HG02943 (cell line): ENCODE measurements at regions not wholly inside any gene's neighbourhood (a gene's known extent, or its start where the extent isn't known, plus 50 kb on each side); places are given as distances from the start of the nearest gene placed in this dataset.

Experiments
- ATAC-seq: cut with Tn5 transposase; IDR thresholded peaks from one replicate; pipeline ENCODE4 v1.9.1; 2021; ENCODE audit warnings: mild to moderate bottlenecking, low read depth, moderate library complexity; ENCODE audit not compliant: unreplicated experiment

GRCh38 chr4:136865526-136865925 lies 666.8 kb downstream of the PCDH18 start:
- ATAC-seq = no peak

- ATAC-seq = peak; percentile 88
Measured at GRCh38 chr4:136864604-136865185, 667.6 kb downstream of the PCDH18 start.

DNA sequence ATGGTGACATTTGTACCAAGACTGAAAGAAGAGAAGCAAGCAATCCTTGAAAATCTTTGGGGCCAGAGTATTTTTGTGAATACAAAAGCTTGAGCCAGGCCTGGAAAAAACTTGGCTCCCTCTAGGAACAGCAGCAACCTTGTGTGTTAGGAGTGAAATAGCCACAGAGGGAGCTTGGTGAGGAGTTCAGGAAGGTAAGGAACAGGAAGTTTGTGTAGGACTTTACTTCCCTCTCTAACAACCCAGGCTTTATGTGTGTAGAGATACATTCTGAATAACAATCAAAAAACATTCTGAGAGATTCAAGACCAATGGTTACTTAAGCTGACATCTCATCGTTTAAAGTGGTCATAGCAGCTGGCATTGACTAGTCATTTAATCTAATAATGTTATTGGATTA lies 668.5 kb downstream of the PCDH18 start:
- ATAC-seq = no peak

- no peak for ATAC-seq
Measured at GRCh38 chr4:136862653-136863052, 669.6 kb downstream of the PCDH18 start.

- ATAC-seq = no peak
Measured at GRCh38 chr4:136861091-136861490, 671.2 kb downstream of the PCDH18 start.

DNA sequence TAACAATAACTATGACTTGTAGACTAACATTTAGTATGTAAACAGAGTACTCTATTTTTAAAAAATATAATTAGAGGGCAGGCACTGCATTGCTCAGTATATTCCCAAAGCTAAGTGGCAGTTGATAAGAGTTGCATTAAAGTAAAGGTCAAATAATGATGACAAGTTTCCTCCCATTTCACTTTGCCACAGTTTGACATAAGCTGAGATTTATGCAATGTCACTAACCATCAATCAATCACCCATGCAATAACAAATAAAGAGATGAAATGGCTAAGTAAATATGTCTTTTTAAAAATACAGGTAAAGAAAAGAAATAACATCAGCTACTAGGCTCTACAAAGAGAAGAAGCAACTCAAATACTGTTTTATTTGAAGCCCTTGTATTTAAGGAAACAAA lies 673.4 kb downstream of the PCDH18 start:
- no peak for ATAC-seq

DNA sequence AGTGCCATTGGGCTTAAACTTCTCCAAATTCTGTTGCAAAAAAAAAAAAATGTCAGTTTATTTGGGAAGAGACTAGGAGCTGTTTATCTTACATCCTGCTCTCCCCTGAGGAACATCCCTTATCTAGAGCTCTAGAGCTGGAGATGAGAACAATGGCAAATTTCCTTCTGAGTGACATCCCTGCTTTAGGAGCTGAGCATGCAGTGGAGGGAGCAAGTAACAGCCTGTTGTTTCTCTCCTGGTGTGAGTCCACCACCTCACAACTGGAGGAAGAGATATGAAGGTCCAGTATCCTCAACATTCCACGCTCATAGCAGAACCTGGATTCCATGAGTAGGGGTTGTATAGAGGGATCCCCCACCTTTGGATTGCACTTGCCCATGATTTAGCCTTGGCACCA lies 676.4 kb downstream of the PCDH18 start:
- ATAC-seq = no peak

DNA sequence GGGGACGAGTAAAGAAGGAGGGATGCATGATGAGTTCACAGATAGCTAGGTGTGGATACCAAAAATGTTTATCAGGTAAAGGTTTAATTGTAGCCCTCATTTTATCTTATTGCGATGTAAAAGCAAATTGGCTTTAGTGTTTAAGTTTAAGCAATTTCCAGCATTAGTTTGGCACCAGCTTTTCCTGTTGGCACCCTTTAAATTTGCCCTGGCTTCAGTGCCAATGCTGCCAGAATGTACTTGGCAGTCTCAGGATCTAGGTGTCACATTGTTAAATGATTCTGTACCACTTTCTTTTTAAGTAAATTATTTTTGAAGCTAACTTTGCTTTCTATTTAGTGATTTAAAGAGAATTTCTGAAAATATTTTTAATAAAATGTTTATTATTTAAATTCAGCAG lies 681.8 kb downstream of the PCDH18 start:
- no peak for ATAC-seq

DNA sequence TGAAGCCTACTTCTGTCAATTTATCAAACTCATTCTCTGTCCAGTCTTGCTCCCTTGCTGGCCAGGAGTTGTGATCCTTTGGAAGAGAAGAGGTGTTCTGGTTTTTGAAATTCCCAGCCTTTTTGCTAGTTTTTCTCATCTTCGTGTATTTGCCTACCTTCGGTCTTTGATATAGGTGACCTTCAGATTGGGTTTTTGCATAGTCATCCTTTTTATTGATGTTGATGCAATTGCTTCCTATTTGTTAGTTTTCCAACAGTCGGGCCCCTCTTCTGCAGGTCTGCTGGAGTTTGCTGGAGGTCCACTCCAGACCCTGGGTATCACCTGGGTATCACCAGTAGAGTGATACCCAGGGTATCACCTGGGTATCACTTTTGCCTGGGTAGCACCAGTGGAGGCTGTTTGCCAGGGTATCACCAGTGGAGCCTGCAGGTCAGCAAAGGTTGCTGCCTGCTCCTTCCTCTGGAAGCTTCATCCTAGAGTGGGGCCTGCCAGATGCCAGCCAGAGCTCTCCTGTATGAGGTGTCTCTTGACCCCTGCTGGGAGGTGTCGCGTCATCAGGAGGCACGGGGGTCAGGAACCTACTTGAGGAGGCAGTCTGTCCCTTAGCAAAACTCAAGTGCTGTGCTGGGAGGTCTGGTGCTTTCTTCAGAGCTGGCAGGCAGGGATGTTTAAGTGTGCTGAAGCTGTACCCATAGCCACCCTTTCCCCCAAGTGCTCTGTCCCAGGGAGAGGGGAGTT lies 684.2 kb downstream of the PCDH18 start:
- ATAC-seq = no peak

- peak; percentile 84 for ATAC-seq
Measured at GRCh38 chr4:136841526-136841925, 690.8 kb downstream of the PCDH18 start.

- ATAC-seq = no peak
Measured at GRCh38 chr4:136838607-136839006, 693.7 kb downstream of the PCDH18 start.

DNA sequence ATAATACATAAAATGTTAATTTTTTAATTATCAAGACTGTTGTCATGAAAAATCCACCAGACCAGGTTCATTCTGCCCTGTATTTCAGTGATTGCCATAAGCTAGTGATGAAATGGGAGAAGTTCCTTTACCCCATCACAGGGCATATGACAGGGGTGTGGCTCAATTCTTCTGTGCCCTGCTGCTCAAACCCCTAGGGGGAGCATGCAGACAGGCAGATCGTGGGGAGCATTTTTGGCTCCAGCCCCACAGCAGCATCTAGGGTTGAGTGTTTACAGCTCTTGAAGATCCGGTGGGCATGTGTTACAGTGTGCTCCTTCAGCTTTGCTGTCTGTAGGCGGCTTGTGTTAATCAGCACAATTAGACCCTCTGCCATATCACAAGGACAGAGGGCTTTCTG lies 700.7 kb downstream of the PCDH18 start:
- ATAC-seq = no peak

DNA sequence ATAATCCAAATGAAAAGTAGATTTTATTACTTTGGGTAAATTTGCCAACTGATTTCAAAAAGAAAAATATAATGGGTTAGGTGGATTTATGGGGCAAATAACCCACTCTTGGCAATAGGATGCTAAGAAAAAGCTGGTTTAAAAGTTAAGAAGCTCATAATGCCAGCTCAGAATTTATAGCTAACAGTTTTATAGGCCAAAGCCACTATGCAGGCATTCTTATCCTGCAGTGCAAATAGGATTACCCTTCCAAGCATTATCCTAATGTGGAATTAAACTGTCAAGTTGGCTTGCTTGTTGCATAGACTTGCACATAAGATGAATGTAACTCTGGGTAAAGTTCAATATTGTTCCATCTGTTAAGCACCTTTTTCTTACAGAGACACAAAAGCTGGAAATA lies 703.0 kb downstream of the PCDH18 start:
- ATAC-seq = no peak

GRCh38 chr4:136823020-136823419 lies 709.3 kb downstream of the PCDH18 start:
- ATAC-seq = no peak

DNA sequence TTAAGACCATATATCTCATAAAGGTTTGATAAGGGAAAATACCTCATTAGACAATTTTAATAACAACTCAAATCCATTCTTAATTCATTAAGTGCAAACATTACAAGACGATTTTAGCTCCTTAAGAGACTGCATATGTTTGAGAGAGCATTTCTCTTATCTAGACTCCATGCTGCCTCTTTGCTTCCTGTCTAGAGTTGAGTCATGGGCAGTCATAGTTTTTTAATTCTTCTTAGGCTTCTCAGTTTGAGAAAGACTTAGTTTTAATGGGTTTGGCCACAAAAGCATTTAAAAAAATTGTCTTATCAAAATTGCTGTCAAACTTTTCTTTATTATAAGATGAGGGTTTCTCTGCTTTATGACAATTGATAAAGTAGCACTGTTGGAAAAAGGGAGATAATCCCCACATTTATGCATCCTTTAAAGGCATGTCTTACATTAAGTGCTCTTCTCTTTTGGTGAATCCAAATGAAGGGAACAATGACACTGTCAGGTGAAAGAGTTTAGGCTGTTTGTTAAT lies 713.4 kb downstream of the PCDH18 start:
- no peak for ATAC-seq

- ATAC-seq = no peak
Measured at GRCh38 chr4:136812100-136812880, 720.0 kb downstream of the PCDH18 start.

DNA sequence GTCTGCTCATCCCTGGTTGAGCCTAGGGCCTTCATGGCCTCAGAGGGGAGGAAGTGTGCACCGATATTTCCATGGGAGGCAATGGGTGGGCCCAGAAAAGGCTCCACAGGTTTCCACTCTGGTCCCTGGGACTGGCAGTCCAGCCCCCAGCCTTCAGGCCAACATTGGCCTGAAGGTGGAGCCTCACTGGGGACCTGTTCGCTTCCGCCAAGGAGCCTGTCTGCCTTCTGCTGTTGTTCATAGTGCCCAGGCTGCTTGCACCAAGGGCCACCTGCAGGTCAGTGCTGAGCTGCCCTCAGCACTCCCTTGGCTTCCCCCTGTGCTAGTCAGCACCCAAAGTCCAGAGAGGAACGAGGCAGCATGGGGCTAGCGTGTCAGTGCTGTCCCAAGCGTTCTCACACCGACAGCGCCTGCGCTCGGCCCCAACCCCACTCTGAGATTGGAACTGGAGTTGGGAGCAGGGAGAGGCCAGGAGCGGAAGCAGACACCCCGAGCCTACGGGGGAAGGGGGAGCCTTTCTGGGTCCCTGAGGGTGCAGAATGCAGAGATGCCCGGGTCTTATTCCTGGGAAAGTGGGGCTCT lies 720.7 kb downstream of the PCDH18 start:
- ATAC-seq = no peak

GRCh38 chr4:136810626-136811025 lies 721.7 kb downstream of the PCDH18 start:
- ATAC-seq = no peak

DNA sequence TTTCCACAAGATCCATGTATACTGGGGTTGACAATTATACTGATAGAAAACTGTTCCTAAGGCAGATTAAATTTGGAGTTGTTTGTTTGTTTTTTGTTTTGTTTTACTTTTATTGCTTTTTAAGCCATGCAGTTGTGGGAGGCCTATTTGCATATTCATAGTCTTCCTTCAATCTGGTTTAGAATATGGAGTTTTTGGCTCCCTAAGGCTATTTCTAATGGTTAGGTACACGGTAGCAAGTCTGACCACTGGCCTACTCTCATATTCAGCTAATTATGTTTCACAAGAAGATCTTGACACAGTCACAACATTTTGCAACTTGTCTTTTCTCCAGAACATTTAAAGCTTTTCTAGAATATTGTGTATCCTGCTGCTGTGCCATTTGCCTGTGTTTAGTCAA lies 725.5 kb downstream of the PCDH18 start:
- no peak for ATAC-seq

GRCh38 chr4:136805617-136806016 lies 726.7 kb downstream of the PCDH18 start:
- no peak for ATAC-seq

DNA sequence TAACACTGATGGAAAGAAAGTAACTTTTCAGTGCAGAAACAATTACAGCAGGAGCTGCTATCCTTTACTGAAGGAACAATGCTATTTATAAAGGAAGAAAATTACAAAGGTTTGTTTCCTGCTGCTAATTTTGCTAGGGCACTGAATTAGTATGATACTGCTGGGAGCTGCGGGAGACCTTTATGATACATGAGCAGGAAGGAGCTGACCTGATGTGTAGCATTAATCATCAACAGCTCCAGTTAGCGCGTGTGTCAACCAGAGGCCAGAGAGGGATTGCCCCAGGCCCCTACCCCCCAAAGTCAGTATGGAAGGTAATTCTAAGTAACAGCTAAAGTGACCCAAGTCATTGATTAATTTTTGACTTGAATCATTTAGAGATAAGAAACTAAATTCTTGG lies 728.9 kb downstream of the PCDH18 start:
- no peak for ATAC-seq
